ENCODE measurements at regions not wholly inside any gene's neighbourhood (a gene's known extent, or its start where the extent isn't known, plus 50 kb on each side); places are given as distances from the start of the nearest gene placed in this dataset.

GRCh38 chr19:30648866-30649862 is 277.0 kb downstream of the ZNF536 start:
- DNase-seq = no peak

- DNase-seq = no peak
These were observed 275.9 kb downstream of the ZNF536 start for GRCh38 chr19:30647891-30648720.

- no peak for DNase-seq
These were observed 274.6 kb downstream of the ZNF536 start for GRCh38 chr19:30646806-30647205.

DNA sequence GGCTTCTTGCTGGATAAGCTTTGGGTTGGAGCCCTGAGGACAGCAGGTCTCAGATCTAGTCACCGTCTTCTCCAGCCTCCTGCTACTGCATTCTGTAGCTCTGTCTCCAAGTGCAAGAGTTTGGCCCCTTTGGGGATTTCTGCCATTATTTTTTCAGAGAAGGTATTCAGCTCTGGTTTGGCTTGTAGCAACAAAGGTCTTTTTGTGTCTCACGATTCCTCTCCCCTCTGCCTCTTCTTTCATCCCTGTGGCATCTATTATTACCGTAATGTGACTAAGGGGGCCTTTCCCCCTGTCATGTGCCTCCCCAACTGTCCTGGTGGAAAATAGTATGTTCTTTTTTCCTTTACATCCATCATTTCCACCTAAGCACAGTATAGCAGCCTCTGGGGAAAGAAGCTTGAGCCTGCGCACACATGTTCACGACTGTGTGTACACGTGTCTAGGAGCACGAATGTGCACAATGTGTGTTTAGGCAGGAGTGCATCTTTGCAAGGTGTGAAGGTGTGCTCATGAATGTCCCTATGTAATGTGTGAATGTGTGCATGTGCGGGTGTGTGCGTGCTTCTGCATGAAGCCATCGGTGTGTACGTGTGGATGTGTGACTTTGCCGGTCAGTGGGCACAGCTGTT is 273.9 kb downstream of the ZNF536 start:
- no peak for DNase-seq

DNA sequence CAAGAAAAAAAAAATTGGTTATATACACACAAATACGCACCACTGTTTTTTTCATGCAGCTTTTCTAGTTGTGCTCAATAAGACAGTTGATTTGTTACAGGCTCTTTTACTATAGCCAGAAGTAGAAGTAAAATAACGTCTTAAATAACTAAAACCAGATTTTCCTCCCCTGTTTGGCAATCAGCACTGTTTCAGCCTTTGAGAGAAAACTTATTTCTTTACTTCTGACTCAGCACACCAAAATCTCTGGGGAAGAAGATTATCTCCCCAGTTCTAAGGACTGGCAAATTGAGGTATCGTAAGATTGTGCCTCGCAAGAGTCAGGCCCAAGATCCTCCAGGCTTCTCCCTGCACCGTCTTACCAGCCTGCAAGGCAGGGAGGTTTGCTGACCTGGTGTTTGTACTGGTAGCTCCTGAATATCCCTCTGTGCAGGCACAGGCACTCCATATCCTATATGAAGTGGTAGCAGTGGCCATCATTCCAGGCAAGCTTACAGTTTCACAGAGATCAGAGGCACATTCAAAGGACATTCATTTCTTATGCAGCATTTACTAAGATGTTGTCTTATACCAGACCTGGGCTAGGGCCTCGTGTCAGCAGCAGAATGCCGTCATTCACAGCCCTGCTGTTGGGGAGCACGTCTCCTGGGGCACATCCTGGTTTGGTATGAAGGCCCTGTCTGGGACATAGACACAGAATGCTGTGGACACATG is 268.2 kb downstream of the ZNF536 start:
- no peak for DNase-seq

GRCh38 chr19:30638889-30639288 is 266.7 kb downstream of the ZNF536 start:
- DNase-seq = no peak

DNA sequence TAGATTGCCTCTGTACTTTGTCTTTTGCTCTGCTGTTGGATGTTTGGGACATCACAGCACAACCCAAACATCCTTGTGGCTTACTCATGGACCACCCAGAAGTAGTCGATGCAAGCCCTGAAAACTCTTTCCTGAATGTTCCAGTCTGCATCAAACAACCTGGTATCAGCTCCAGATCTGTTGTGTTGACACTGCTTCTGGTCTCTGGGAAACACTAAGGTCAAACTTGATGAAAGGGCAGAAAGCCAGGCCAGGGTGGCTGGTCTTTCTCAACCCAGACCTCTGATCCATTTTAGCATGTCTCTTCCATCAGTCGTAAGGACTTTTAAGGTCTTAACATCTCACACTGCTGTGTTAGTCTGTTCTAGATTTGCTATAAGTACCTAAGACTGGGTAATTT is 265.7 kb downstream of the ZNF536 start:
- no peak for DNase-seq

DNA sequence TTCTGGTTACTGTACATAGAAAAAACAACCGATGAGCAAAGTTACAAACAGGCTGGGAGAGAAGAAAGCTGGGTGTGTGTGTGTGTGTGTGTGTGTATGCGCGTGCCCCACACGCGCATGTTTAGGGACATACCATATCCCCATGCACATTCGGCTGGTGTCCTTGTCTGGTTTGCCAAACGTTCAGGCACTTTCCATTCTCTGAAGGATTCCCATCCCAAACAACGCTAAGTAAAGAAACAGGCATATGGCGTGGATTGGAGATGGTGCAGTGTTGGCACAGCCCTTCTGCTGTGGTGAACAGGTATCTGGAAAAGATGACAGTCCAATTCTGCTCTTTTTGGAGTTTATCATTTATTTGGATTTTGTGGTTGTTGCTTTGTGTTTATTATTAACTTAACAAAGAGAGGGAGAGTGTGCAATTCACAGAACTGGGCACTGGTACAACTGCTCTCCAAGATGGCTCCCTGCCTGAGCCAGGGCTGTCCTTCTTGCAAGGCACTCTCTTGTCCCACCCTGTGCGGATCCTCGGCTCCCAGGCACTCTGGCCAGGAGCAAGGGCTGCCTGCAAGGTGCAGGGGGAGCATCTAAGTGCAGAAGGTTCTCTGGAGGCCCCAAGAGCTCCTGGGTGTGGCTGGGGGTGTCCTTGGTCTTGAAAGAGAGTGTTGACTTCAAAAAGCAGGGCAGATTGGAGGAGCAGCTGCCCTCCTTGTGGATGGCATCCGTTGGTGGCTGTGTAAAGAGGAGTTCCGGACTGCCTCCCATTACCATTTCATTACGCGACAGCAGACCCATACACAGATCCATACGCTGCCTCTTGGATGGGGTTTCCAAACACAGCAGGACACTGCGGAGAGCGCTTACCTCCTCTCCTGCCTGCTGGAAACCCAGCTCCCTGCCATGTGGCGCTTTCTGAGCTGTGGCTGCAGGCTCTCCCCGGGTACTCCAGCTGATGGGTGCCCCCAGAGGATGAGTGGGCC is 263.1 kb downstream of the ZNF536 start:
- no peak for DNase-seq

DNA sequence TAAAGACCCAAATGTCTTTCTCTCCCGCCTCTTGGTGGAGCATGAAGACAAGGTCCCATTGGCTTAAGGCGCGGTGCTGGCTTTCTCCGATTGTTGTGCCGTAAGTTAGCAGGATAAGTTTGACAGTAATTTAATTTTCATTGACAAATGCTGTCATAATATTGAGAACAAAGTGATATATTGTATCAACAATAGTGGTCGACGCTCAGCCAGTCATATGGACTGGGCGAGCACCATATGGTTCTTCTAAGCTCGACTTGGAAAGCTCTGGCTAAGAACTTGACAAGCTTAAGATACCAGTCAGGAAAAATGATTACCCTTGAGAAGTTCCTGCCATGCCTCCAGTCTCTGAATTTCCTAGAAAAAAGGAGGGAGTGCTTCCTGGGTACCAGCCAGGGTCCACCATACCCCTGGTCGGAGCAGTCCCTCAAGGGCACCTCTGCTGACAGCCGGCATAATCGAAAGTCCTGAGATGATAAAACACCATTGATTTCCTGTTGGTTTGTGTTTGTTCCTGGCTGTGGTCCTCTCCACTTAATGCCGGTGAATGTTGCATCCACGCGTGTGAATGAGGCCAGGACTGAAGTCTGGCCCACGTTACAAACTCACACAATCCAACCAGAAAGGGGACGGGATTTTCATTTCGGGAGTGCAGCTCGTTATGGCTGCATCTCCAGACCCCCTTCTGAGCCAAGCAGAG is 262.1 kb downstream of the ZNF536 start:
- DNase-seq = no peak

DNA sequence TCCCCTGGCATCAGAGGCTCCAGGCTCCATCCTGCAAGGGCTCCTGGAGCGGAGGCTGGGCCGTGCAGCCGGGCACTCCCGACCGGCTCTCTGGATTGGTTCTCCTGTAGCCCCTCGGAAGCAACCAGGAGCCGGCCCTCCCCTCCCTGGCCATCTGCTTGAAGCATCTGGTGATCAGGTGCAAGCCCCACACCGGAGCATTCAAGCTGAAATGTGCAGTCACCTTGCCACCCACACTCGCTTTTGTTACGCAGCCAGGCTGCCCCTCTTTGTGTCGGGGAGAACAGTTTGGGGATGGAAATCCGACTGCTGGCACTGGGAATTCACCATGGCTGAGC is 258.8 kb downstream of the ZNF536 start:
- no peak for DNase-seq

DNA sequence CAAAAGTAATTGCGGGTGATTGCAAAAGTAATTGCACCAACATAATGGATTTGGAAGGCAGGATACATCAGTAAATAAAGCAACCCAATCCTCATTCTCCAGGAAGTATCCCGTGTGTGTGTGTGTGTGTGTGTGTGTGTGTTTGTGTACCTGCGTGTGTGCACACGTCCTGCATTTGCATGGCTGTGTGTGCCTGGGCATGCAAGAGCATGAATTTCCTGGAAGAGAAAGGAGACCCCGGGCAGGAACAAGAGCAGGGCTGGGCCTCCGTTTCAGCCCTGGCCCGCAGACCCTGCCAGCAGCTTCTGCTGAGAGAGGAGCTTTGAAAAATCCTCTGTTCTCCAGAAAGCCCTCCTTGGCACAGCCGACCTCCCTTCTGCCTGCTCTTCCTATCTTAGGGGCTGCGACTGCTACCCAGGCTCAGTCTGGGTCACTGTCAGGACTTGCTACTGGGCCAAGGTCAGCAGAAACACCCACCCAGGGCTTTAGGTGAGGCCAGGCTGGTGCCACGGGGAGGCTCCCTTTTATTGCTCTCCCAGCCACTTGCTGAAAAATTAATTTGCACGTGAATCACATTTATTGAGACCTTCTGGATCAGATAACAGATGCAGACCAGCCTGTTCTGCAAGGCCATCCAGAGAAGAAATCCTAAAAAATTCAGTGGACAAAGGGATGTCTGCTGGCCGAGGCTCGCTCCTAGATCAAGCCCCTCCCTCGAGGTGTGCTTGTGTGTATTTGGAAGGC is 258.3 kb downstream of the ZNF536 start:
- DNase-seq = no peak

DNA sequence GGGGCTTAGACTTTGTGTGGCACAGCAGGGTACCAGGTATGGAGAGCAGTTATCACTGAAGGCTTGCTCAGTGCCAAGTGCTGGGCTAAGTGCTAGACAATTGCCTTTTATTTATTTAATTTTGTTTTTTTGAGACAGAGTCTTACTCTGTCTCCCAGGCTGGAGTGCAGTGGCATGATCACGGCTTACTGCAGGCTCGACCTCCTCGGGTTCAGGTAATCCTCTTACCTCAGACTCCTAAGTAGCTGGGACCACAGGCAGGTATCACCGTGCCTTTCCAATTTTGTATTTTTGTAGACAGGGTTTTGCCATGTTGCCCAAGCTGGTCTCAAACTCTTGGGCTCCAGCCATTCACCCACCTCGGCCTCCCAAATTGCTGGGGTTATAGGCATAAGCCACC is 256.9 kb downstream of the ZNF536 start:
- no peak for DNase-seq

DNA sequence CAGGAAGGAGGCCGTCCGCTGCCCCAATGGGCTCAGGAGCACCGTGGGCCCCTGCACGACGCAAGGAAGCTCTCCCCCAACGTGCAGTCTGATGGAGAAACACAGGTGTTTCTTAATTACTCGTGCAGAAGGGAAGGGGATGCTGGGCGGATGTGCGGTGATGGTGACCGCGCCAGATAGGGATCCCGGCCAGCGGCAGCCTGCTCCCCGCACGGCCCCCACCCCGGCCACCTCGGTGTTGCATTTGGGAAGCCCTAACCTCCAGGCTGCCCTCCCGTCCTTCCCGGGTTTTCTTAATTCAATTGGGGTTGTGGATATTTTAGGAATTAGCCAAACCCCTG is 254.4 kb downstream of the ZNF536 start:
- no peak for DNase-seq

DNA sequence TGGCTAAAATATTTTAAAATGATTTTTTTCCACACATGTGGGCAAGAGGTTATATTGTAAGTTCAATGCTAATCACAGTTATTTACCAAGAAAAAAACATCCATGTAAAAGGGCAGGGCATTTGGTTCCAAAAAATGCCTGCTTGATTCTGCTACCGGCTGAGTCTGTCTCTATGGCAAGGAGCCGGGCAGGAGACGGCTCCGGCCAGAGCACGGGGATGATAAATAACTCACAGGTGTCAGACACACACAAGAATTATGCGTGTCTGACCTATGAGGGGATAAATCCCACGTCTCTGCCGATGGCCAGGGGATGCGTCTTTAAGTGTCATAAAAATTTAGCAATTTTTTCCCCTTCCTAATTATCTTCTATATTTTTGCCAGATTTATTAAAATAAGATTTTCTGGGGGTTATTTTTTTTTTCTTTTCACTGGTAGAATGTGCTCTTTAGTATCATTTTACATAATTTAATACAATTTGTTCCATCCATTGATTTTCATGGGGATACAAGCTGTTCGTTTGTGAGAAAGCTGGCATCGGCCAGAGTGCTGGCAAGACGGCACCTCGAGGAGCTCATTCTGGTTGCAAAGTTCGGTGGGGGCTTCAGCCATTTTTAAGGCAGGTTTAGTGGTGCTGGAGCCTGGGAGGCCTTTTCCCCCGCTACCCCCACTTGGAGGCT is 253.9 kb downstream of the ZNF536 start:
- DNase-seq = no peak

- DNase-seq = no peak
These were observed 250.1 kb downstream of the ZNF536 start for GRCh38 chr19:30622276-30622675.

GRCh38 chr19:30621326-30621920 is 249.2 kb downstream of the ZNF536 start:
- no peak for DNase-seq

GRCh38 chr19:30620354-30620753 is 248.2 kb downstream of the ZNF536 start:
- DNase-seq = no peak

DNA sequence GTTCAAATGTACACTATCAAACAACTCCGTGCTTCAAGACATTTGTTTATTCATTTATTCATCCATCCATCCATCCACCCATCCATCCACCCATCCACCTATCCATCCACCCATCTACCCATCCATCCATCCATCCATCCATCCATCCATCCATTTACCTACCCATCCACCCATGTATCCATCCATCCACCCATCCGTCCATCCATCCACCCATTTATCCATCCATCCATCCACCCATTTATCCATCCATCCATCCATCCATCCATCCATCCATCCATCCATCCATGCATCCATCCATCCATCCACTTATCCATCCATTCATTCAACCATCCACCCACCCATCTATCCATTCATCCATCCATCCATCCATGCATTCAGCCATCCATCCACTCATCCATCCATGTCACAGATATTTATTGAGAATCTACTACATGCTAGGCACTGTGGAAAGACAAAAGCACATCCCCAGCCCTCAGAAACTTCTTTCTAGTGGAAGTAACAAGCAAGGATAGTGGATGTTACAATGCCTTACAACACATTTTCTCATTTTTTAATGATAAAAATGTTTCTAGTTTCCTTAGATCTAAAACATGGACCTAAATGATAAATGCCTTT is 237.6 kb downstream of the ZNF536 start:
- DNase-seq = no peak

GRCh38 chr19:30608471-30608870 is 236.3 kb downstream of the ZNF536 start:
- no peak for DNase-seq

Measured in NCI-H2029 (cell line).